GM19455 (cell line): ENCODE measurements at regions not wholly inside any gene's neighbourhood (a gene's known extent, or its start where the extent isn't known, plus 50 kb on each side); places are given as distances from the start of the nearest gene placed in this dataset.

Experiments
- ATAC-seq: cut with Tn5 transposase; IDR thresholded peaks from one replicate; pipeline ENCODE4 v1.9.1; 2021; ENCODE audit not compliant: unreplicated experiment

GRCh38 chr15:62844564-62845240 lies 197.8 kb upstream of the TPM1 start:
- no peak for ATAC-seq

- no peak for ATAC-seq
Observed at GRCh38 chr15:62845241-62846126, 197.1 kb upstream of the TPM1 start.

GRCh38 chr15:62846131-62846804 lies 196.3 kb upstream of the TPM1 start:
- no peak for ATAC-seq

- no peak for ATAC-seq
Observed at GRCh38 chr15:62846805-62847495, 195.6 kb upstream of the TPM1 start.

GRCh38 chr15:62847900-62848489 lies 194.6 kb upstream of the TPM1 start:
- ATAC-seq, result no peak

- no peak for ATAC-seq
Observed at GRCh38 chr15:62848632-62849050, 193.9 kb upstream of the TPM1 start.

GRCh38 chr15:62849316-62850106 lies 193.0 kb upstream of the TPM1 start:
- ATAC-seq, result no peak

- ATAC-seq, result no peak
Observed at GRCh38 chr15:62850318-62850717, 192.2 kb upstream of the TPM1 start.

- no peak for ATAC-seq
Observed at GRCh38 chr15:62850791-62851291, 191.7 kb upstream of the TPM1 start.

GRCh38 chr15:62853114-62853840 lies 189.3 kb upstream of the TPM1 start:
- ATAC-seq, result no peak

- no peak for ATAC-seq
Observed at GRCh38 chr15:62853841-62854225, 188.7 kb upstream of the TPM1 start.

- no peak for ATAC-seq
Observed at GRCh38 chr15:62854420-62855084, 188.0 kb upstream of the TPM1 start.

GRCh38 chr15:62855085-62855476 lies 187.5 kb upstream of the TPM1 start:
- no peak for ATAC-seq

- ATAC-seq, result no peak
Observed at GRCh38 chr15:62856466-62857246, 185.9 kb upstream of the TPM1 start.

- no peak for ATAC-seq
Observed at GRCh38 chr15:62857411-62857853, 185.1 kb upstream of the TPM1 start.

- ATAC-seq, result no peak
Observed at GRCh38 chr15:62858343-62858742, 184.2 kb upstream of the TPM1 start.

GRCh38 chr15:62862717-62863116 lies 179.8 kb upstream of the TPM1 start:
- ATAC-seq, result no peak

GRCh38 chr15:62866366-62866765 lies 176.2 kb upstream of the TPM1 start:
- ATAC-seq, result no peak
